Astrocyte (in vitro differentiated cells and primary cell): ENCODE measurements at regions not wholly inside any gene's neighbourhood (a gene's known extent, or its start where the extent isn't known, plus 50 kb on each side); places are given as distances from the start of the nearest gene placed in this dataset.

Source experiments
- DNase-seq: peaks from one replicate; pipeline ENCODE4 v3.0.0-alpha.2; 2010; ENCODE audit warnings: low read depth
- FAIRE-seq: peaks from 2 replicates; lab custom pipeline; 2011; peaks lifted over from hg19 to GRCh38; lab: Jason Lieb, UNC
- H2AFZ ChIP-seq: 2 replicates; pipeline ENCODE4 v1.6.0; 2012; ENCODE audit warnings: low read depth, low read length, inconsistent platforms
- H3K27ac ChIP-seq: 2 replicates; pipeline ENCODE4 v1.5.1; 2011; ENCODE audit warnings: low read depth, low read length, inconsistent platforms
- H3K27me3 ChIP-seq: 2 replicates; pipeline ENCODE4 v1.6.0; 2011; ENCODE audit warnings: low read length, inconsistent platforms; ENCODE audit not compliant: insufficient read depth
- H3K36me3 ChIP-seq: 2 replicates; pipeline ENCODE4 v1.5.1; 2011; ENCODE audit warnings: low read length, inconsistent platforms; ENCODE audit not compliant: insufficient read depth
- H3K4me1 ChIP-seq: 2 replicates; pipeline ENCODE4 v1.5.1; 2011; ENCODE audit warnings: low read length, inconsistent platforms; ENCODE audit not compliant: insufficient read depth
- H3K4me2 ChIP-seq: 2 replicates; pipeline ENCODE4 v1.6.0; 2012; ENCODE audit warnings: low read length, inconsistent platforms
- H3K4me3 ChIP-seq: 2 replicates; pipeline ENCODE4 v1.5.1; 2011; ENCODE audit warnings: low read depth, mild to moderate bottlenecking, low read length, inconsistent platforms; ENCODE audit not compliant: insufficient read depth
- H3K79me2 ChIP-seq: 2 replicates; pipeline ENCODE4 v1.6.0; 2012; ENCODE audit warnings: mild to moderate bottlenecking, low read length, inconsistent platforms; ENCODE audit not compliant: insufficient read depth
- H3K9ac ChIP-seq: 2 replicates; pipeline ENCODE4 v1.6.0; 2012; ENCODE audit warnings: mild to moderate bottlenecking, low read length, inconsistent platforms
- H3K9me3 ChIP-seq: 2 replicates; pipeline ENCODE4 v1.5.1; 2012; ENCODE audit warnings: low read depth, mild to moderate bottlenecking, low read length, inconsistent platforms; ENCODE audit not compliant: insufficient read depth
- H4K20me1 ChIP-seq: 2 replicates; pipeline ENCODE4 v1.6.0; 2012; ENCODE audit warnings: low read length, inconsistent platforms; ENCODE audit not compliant: insufficient read depth
- H3K27ac Mint-ChIP-seq: one replicate; pipeline ENCODE4 v1.8.0; 2021; ENCODE audit warnings: mild to moderate bottlenecking, mixed read lengths; ENCODE audit not compliant: unreplicated experiment
- H3K27me3 Mint-ChIP-seq: one replicate; pipeline ENCODE4 v1.8.0; 2021; ENCODE audit warnings: low read depth, mixed read lengths; ENCODE audit not compliant: unreplicated experiment
- H3K36me3 Mint-ChIP-seq: one replicate; pipeline ENCODE4 v1.8.0; 2021; ENCODE audit warnings: low read depth, mixed read lengths; ENCODE audit not compliant: unreplicated experiment
- H3K4me1 Mint-ChIP-seq: one replicate; pipeline ENCODE4 v1.8.0; 2021; ENCODE audit warnings: low read depth, mixed read lengths; ENCODE audit not compliant: unreplicated experiment
- H3K4me3 Mint-ChIP-seq: one replicate; pipeline ENCODE4 v1.8.0; 2021; ENCODE audit warnings: mild to moderate bottlenecking, moderate library complexity, mixed read lengths; ENCODE audit not compliant: unreplicated experiment
- H3K9me3 Mint-ChIP-seq: one replicate; pipeline ENCODE4 v1.8.0; 2021; ENCODE audit warnings: mild to moderate bottlenecking, mixed read lengths; ENCODE audit not compliant: unreplicated experiment
- EZH2 ChIP-seq: IDR thresholded peaks from 2 replicates; pipeline ENCODE4 v1.6.1; 2012; ENCODE audit warnings: mild to moderate bottlenecking, low read length, inconsistent platforms; ENCODE audit not compliant: insufficient read depth
- TF ChIP-seq, protein P1 (sequence below): IDR thresholded peaks from 2 replicates; pipeline ENCODE4 v1.5.1; 2011; ENCODE audit warnings: low read depth, mild to moderate bottlenecking, inconsistent platforms, low read length, moderate library complexity; ENCODE audit not compliant: insufficient read depth

DNA sequence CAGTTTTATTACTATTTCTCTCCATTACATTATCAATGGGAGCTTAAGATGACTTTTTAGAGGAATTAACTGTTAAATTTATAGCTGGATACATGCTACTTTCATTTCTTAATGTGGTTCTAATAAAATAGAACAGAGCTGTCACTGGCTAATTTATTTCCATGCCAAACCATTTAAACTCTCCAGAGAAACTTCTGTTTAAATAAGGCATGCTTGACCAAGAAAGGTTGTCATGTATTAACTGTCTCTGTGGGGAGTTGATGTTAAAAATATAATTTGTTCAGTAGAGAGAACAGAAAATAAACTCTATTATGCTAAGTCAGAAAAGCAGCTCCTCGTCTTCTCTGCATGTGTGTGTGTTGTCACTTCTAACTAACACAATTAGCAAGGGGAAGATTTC, 447.4 kb downstream of the SLC16A7 start:
- Mint-ChIP-seq H3K4me3 (no peak overlapping the region), H3K4me1 (no peaks in the 10 kb centered on the region), H3K27ac (no peak overlapping the region), H3K9me3 (peaks cover 2% of the 10 kb centered on the region), H3K27me3 (no peaks in the 10 kb centered on the region), H3K36me3 (no peaks in the 10 kb centered on the region)
- Histone ChIP-seq H3K36me3 (no peaks in the 10 kb centered on the region), H4K20me1 (no peaks in the 10 kb centered on the region), H3K4me1 (no peaks in the 10 kb centered on the region), H3K27me3 (no peaks in the 10 kb centered on the region), H3K4me2 (no peak overlapping the region), H2AFZ (no peak overlapping the region), H3K27ac (no peak overlapping the region), H3K4me3 (no peak overlapping the region), H3K79me2 (no peaks in the 10 kb centered on the region), H3K9me3 (no peaks in the 10 kb centered on the region), H3K9ac (no peak overlapping the region)
- DNase-seq: no peak
- peak; percentile 39 for FAIRE-seq
- no peak for TF ChIP-seq EZH2
- TF ChIP-seq, protein P1, sequence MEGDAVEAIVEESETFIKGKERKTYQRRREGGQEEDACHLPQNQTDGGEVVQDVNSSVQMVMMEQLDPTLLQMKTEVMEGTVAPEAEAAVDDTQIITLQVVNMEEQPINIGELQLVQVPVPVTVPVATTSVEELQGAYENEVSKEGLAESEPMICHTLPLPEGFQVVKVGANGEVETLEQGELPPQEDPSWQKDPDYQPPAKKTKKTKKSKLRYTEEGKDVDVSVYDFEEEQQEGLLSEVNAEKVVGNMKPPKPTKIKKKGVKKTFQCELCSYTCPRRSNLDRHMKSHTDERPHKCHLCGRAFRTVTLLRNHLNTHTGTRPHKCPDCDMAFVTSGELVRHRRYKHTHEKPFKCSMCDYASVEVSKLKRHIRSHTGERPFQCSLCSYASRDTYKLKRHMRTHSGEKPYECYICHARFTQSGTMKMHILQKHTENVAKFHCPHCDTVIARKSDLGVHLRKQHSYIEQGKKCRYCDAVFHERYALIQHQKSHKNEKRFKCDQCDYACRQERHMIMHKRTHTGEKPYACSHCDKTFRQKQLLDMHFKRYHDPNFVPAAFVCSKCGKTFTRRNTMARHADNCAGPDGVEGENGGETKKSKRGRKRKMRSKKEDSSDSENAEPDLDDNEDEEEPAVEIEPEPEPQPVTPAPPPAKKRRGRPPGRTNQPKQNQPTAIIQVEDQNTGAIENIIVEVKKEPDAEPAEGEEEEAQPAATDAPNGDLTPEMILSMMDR: no peak

DNA sequence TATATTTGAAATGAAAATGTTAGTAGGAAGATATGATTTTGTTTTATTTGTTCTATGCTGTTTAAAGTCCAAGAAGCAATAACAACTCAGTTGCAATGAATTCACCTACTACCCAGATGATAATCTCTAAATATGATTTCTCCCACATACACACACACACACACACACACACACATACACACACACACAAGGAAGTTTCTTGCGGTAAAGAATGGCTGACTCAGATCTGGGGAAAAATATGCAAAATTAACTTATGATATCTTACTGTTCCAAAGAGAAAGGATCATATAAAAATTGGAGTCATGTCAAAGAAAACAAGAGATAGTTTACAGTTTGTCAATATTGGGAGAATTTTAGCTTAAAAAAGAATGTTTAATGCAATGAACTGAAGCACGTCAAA, 456.7 kb downstream of the SLC16A7 start:
- H3K4me3 ChIP-seq: no peak overlapping the region
- H3K79me2 ChIP-seq: no peaks in the 10 kb centered on the region
- H3K4me3 Mint-ChIP-seq: no peak overlapping the region
- H3K4me1 Mint-ChIP-seq: no peaks in the 10 kb centered on the region
- H3K4me1 ChIP-seq: no peaks in the 10 kb centered on the region
- H3K27ac Mint-ChIP-seq: no peak overlapping the region
- no peaks in the 10 kb centered on the region for H3K9me3 ChIP-seq
- H3K36me3 Mint-ChIP-seq: no peaks in the 10 kb centered on the region
- H3K4me2 ChIP-seq: no peak overlapping the region
- no peak overlapping the region for H2AFZ ChIP-seq
- TF ChIP-seq EZH2: no peak
- TF ChIP-seq, protein P1: no peak
- H3K27me3 ChIP-seq: no peaks in the 10 kb centered on the region
- no peaks in the 10 kb centered on the region for H3K36me3 ChIP-seq
- FAIRE-seq (no peak), DNase-seq (peak; percentile 15)
- H4K20me1 ChIP-seq: no peaks in the 10 kb centered on the region
- no peaks in the 10 kb centered on the region for H3K9me3 Mint-ChIP-seq
- no peak overlapping the region for H3K9ac ChIP-seq
- H3K27ac ChIP-seq: no peak overlapping the region
- H3K27me3 Mint-ChIP-seq: no peaks in the 10 kb centered on the region

DNA sequence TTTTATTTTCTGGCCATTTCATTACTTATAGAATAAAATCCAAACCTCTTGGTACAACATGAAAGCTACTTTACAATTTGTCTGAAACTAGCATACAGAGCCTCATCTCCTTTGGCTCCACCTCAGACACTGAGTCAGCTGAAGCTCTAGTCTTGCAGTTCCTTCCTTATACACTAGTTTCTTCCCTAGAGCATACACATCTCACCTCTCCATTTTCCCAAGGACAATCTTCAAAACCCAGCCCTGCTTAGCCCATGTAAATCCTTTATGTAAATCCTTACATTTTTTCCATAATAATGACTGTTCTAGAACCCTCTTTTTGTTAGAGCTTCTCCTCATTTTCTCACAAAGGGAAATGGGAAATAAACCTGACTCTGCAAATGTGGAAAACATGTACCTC, 463.4 kb downstream of the SLC16A7 start:
- Histone ChIP-seq H3K36me3 (no peaks in the 10 kb centered on the region), H3K9me3 (no peaks in the 10 kb centered on the region), H4K20me1 (no peaks in the 10 kb centered on the region), H3K27me3 (no peaks in the 10 kb centered on the region), H2AFZ (no peak overlapping the region), H3K4me2 (no peak overlapping the region), H3K4me1 (no peaks in the 10 kb centered on the region), H3K79me2 (no peaks in the 10 kb centered on the region), H3K9ac (no peak overlapping the region), H3K27ac (no peak overlapping the region), H3K4me3 (no peak overlapping the region)
- TF ChIP-seq EZH2: no peak
- TF ChIP-seq, protein P1: no peak
- DNase-seq (no peak), FAIRE-seq (no peak)
- Mint-ChIP-seq H3K4me1 (no peaks in the 10 kb centered on the region), H3K4me3 (no peak overlapping the region), H3K27me3 (no peaks in the 10 kb centered on the region), H3K36me3 (no peaks in the 10 kb centered on the region), H3K9me3 (no peaks in the 10 kb centered on the region), H3K27ac (no peak overlapping the region)
